GM12878 (cell line): ENCODE measurements at regions not wholly inside any gene's neighbourhood (a gene's known extent, or its start where the extent isn't known, plus 50 kb on each side); places are given as distances from the start of the nearest gene placed in this dataset.

ENCODE experiments used
- ATAC-seq: fragments of 200-7000 bp; cut with Tn5 transposase; 3 replicates; pipeline ENCODE4 v1.9.1; 2020; ENCODE audit warnings: mild to moderate bottlenecking, moderate library complexity
- BruUV-seq: library from RNA; stranded (reverse); fragments of 400-500 nt; replicated peaks from 2 replicates; lab custom pipeline; 2021; lab: Mats Ljungman, UMichigan
- CTCF ChIA-PET: fragments of 300-600 bp; sonication (Branson Sonifier 250); formaldehyde crosslinking; extraction: SDS; loops from one replicate; lab custom pipeline; 2021; ENCODE audit warnings: inconsistent platforms; lab: Yijun Ruan, JAX
- POLR2A ChIA-PET: fragments of 350-600 bp; formaldehyde crosslinking; extraction: SDS; loops from one replicate; lab custom pipeline; 2021; ENCODE audit warnings: inconsistent platforms; lab: Charles Lee
- RAD21 ChIA-PET: fragments of 300-600 bp; sonication (Branson Sonifier 250); formaldehyde crosslinking; loops from one replicate; lab custom pipeline; 2023; ENCODE audit warnings: antibody characterized with exemption; ENCODE audit not compliant: unreplicated experiment; lab: Charles Lee
- SMC1A ChIA-PET: fragments of 300-600 bp; sonication (Branson Sonifier 250); formaldehyde crosslinking; loops from one replicate; lab custom pipeline; 2023; ENCODE audit not compliant: unreplicated experiment, uncharacterized antibody; lab: Charles Lee
- DNase-seq: peaks from one replicate; pipeline ENCODE4 v3.0.0-alpha.2; 2011; ENCODE audit warnings: low read depth, low spot score
- FAIRE-seq: peaks from 3 replicates; lab custom pipeline; 2011; peaks lifted over from hg19 to GRCh38; lab: Jason Lieb, UNC
- H2AFZ ChIP-seq: 2 replicates; pipeline ENCODE4 v1.6.0; 2011; ENCODE audit warnings: low read depth, low read length, control low read depth; ENCODE audit not compliant: control insufficient read depth
- H3K27ac ChIP-seq: 2 replicates; pipeline ENCODE4 v1.5.1; 2011; ENCODE audit warnings: control low read depth; ENCODE audit not compliant: control insufficient read depth, insufficient read depth
- H3K27me3 ChIP-seq, 2 experiments: replicated peaks in 1 of 2; 2 replicates each; pipeline versions ENCODE4 v1.6.0 to v1.6.1; 2011; ENCODE audit warnings: low read length in 1 of 2; ENCODE audit not compliant: control insufficient read depth in 2 of 2, insufficient read depth in 2 of 2
- H3K36me3 ChIP-seq, 2 experiments: 2 replicates each; pipeline ENCODE4 v1.5.1; 2011; ENCODE audit warnings: low read length in 1 of 2; ENCODE audit not compliant: control insufficient read depth in 2 of 2, insufficient read depth in 2 of 2
- H3K4me1 ChIP-seq: 2 replicates; pipeline ENCODE4 v1.6.1; 2011; ENCODE audit warnings: mild to moderate bottlenecking, low read length, moderate library complexity, mixed read lengths; ENCODE audit not compliant: control insufficient read depth, insufficient read depth
- H3K4me2 ChIP-seq: 2 replicates; pipeline ENCODE4 v1.6.0; 2011; ENCODE audit warnings: control low read depth; ENCODE audit not compliant: control insufficient read depth, insufficient read depth
- H3K4me3 ChIP-seq: fragments of 200-600 bp; sonication (generic); 2 replicates; pipeline ENCODE4 v1.5.1; 2016
- H3K79me2 ChIP-seq: 2 replicates; pipeline ENCODE4 v1.6.0; 2011; ENCODE audit warnings: low read length; ENCODE audit not compliant: control insufficient read depth, insufficient read depth
- H3K9ac ChIP-seq: 2 replicates; pipeline ENCODE4 v1.8.0; 2011; ENCODE audit warnings: low read length, control low read depth, mixed read lengths; ENCODE audit not compliant: control insufficient read depth, insufficient read depth
- H3K9me3 ChIP-seq: replicated peaks from 3 replicates; pipeline ENCODE4 v1.5.1; 2011; ENCODE audit warnings: mild to moderate bottlenecking, low read length; ENCODE audit not compliant: control insufficient read depth, insufficient read depth
- H4K20me1 ChIP-seq: 2 replicates; pipeline ENCODE4 v1.6.0; 2011; ENCODE audit not compliant: control insufficient read depth, insufficient read depth
- BACH1 ChIP-seq: fragments of 450-650 bp; IDR thresholded peaks from 2 replicates; pipeline ENCODE4 v1.6.1; 2017; ENCODE audit warnings: mild to moderate bottlenecking, borderline replicate concordance
- BMI1 ChIP-seq: fragments of 450-650 bp; IDR thresholded peaks from 2 replicates; pipeline ENCODE4 v1.6.1; 2016; ENCODE audit warnings: mild to moderate bottlenecking, moderate library complexity, borderline replicate concordance
- CHD1 ChIP-seq: IDR thresholded peaks from 2 replicates; pipeline ENCODE4 v1.6.1; 2012; ENCODE audit warnings: low read depth, low read length, improper control_type of control experiment
- DPF2 ChIP-seq: fragments of 450-650 bp; IDR thresholded peaks from 2 replicates; pipeline ENCODE4 v1.6.1; 2017; ENCODE audit warnings: mild to moderate bottlenecking
- EED ChIP-seq: sonication (generic); IDR thresholded peaks from 2 replicates; pipeline ENCODE4 v1.6.1; 2016; ENCODE audit warnings: antibody characterized with exemption, low read depth
- HCFC1 ChIP-seq: fragments of 150-350 bp; IDR thresholded peaks from 2 replicates; pipeline ENCODE4 v1.6.1; 2014; ENCODE audit warnings: low read length
- HDGF ChIP-seq: fragments of 450-650 bp; IDR thresholded peaks from 2 replicates; pipeline ENCODE4 v1.6.1; 2016; ENCODE audit warnings: antibody characterized with exemption
- IRF4 ChIP-seq: IDR thresholded peaks from 2 replicates; pipeline ENCODE4 v1.6.1; 2011; ENCODE audit warnings: low read depth, low read length
- MEF2B ChIP-seq: fragments of 450-650 bp; IDR thresholded peaks from 2 replicates; pipeline ENCODE4 v1.6.1; 2018; ENCODE audit warnings: mild to moderate bottlenecking, moderate library complexity; ENCODE audit not compliant: partially characterized antibody, poor library complexity, severe bottlenecking
- MTA2 ChIP-seq: fragments of 450-650 bp; IDR thresholded peaks from 2 replicates; pipeline ENCODE4 v1.6.1; 2016; ENCODE audit warnings: low read depth, mild to moderate bottlenecking, moderate library complexity
- NFYB ChIP-seq: IDR thresholded peaks from 2 replicates; pipeline ENCODE4 v1.6.1; 2011; ENCODE audit warnings: low read depth, mild to moderate bottlenecking, low read length, improper control_type of control experiment, moderate library complexity; ENCODE audit not compliant: insufficient read depth
- PBX3 ChIP-seq: IDR thresholded peaks from 2 replicates; pipeline ENCODE4 v1.6.1; 2011; ENCODE audit warnings: mild to moderate bottlenecking, low read depth, low read length, moderate library complexity; ENCODE audit not compliant: insufficient replicate concordance
- PKNOX1 ChIP-seq: fragments of 450-650 bp; IDR thresholded peaks from 2 replicates; pipeline ENCODE4 v1.6.1; 2016; ENCODE audit warnings: mild to moderate bottlenecking
- RAD51 ChIP-seq: fragments of 450-650 bp; IDR thresholded peaks from 2 replicates; pipeline ENCODE4 v1.6.1; 2016; ENCODE audit warnings: moderate library complexity, mild to moderate bottlenecking, inconsistent platforms
- SMAD1 ChIP-seq: fragments of 450-650 bp; IDR thresholded peaks from 2 replicates; pipeline ENCODE4 v1.6.1; 2018; ENCODE audit warnings: mild to moderate bottlenecking, low read depth; ENCODE audit not compliant: partially characterized antibody
- SMC3 ChIP-seq: IDR thresholded peaks from 2 replicates; pipeline ENCODE4 v1.6.1; 2011; ENCODE audit warnings: low read length, improper control_type of control experiment, borderline replicate concordance
- TARDBP ChIP-seq: IDR thresholded peaks from 2 replicates; pipeline ENCODE4 v1.6.1; 2016; ENCODE audit warnings: borderline replicate concordance
- TBL1XR1 ChIP-seq: IDR thresholded peaks from 2 replicates; pipeline ENCODE4 v1.6.1; 2012; ENCODE audit warnings: low read depth, low read length, improper control_type of control experiment
- TCF7 ChIP-seq: IDR thresholded peaks from 2 replicates; pipeline ENCODE4 v1.6.1; 2014; ENCODE audit warnings: antibody characterized with exemption, borderline replicate concordance
- WGBS: methylation state at CpG from one replicate; pipeline ENCODE4 v1.1.6; 2016; ENCODE audit warnings: low lambda C conversion rate; ENCODE audit not compliant: insufficient replicate concordance, insufficient coverage; ENCODE audit errors: missing lambda C conversion rate; 5-methylcytosine and 5-hydroxymethylcytosine counted together
- in situ Hi-C: fragments of 300-500 bp; cut with MboI; formaldehyde crosslinking; loops from 9 replicates; pipeline ENCODE4 v1.14.3; 2018; ENCODE audit warnings: mixed read lengths
- intact Hi-C: fragments of 100-400 bp; cut with micrococcal nuclease; formaldehyde crosslinking; loops from one replicate; pipeline ENCODE4 v1.14.2; 2022; ENCODE audit not compliant: unreplicated experiment
- TF ChIP-seq, protein P1 (sequence below): fragments of 150-350 bp; IDR thresholded peaks from 2 replicates; pipeline ENCODE4 v1.6.1; 2014; ENCODE audit warnings: mild to moderate bottlenecking, low read depth, low read length
- TF ChIP-seq, protein P2 (sequence below): fragments of 450-650 bp; IDR thresholded peaks from 2 replicates; pipeline ENCODE4 v1.6.1; 2016; ENCODE audit warnings: mild to moderate bottlenecking

DNA sequence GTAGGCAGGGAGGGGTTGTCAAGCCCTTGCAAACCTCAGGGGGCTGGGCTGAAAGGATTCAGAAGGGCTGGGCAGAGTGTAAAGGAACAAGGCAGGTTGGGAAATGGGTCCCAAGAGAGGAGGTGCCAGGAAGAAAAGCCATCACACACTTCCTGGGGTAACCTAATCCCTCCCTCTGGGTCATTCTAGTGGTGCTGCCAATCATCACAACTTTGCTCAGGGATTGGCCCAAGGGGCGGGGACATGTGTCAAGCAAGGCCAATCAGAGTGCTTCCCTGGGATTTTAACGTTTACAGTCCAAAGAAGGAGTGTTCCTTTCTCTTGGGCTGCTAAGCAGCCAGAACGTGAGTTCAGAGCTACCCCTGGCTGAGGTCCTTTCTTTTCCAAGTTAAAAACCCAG lies 57.1 kb upstream of the NPTX2 start:
- FAIRE-seq (no peak), ATAC-seq (no peak), DNase-seq (no peak)
- SMC1A ChIA-PET, result no interaction called here
- H3K9ac ChIP-seq, result no peak overlapping the region
- peaks cover 2% of the 10 kb centered on the region; the same call in 1 of the 3 replicates for H3K9me3 ChIP-seq
- RAD21 ChIA-PET, result no interaction called here
- no peaks in the 10 kb centered on the region for H3K4me1 ChIP-seq
- TF ChIP-seq TARDBP (no peak), RAD51 (no peak), SMAD1 (no peak), PKNOX1 (peak; percentile 80), MEF2B (no peak), CHD1 (no peak), BMI1 (no peak), TCF7 (no peak), TBL1XR1 (no peak), HCFC1 (no peak), EED (no peak), HDGF (no peak), IRF4 (no peak), MTA2 (no peak), DPF2 (no peak), SMC3 (no peak), BACH1 (no peak), PBX3 (peak; percentile 71), NFYB (peak; percentile 47; the same call in 1 of the 2 replicates)
- TF ChIP-seq, protein P1, sequence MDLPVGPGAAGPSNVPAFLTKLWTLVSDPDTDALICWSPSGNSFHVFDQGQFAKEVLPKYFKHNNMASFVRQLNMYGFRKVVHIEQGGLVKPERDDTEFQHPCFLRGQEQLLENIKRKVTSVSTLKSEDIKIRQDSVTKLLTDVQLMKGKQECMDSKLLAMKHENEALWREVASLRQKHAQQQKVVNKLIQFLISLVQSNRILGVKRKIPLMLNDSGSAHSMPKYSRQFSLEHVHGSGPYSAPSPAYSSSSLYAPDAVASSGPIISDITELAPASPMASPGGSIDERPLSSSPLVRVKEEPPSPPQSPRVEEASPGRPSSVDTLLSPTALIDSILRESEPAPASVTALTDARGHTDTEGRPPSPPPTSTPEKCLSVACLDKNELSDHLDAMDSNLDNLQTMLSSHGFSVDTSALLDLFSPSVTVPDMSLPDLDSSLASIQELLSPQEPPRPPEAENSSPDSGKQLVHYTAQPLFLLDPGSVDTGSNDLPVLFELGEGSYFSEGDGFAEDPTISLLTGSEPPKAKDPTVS, result no peak
- TF ChIP-seq, protein P2, sequence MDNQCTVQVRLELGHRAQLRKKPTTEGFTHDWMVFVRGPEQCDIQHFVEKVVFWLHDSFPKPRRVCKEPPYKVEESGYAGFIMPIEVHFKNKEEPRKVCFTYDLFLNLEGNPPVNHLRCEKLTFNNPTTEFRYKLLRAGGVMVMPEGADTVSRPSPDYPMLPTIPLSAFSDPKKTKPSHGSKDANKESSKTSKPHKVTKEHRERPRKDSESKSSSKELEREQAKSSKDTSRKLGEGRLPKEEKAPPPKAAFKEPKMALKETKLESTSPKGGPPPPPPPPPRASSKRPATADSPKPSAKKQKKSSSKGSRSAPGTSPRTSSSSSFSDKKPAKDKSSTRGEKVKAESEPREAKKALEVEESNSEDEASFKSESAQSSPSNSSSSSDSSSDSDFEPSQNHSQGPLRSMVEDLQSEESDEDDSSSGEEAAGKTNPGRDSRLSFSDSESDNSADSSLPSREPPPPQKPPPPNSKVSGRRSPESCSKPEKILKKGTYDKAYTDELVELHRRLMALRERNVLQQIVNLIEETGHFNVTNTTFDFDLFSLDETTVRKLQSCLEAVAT, result no peak
- WGBS, result 0% methylated on average over 3 of the region's 3 CpGs
- intact Hi-C loops, result no loop called here
- no peak overlapping the region for H3K4me2 ChIP-seq
- no peaks in the 10 kb centered on the region for H3K36me3 ChIP-seq
- POLR2A ChIA-PET, result no interaction called here
- H4K20me1 ChIP-seq, result no peaks in the 10 kb centered on the region
- no peak overlapping the region for H3K4me3 ChIP-seq
- no TSS peak for BruUV-seq
- no peak overlapping the region; the same call in 1 of the 2 replicates for H2AFZ ChIP-seq
- CTCF ChIA-PET, result no interaction called here
- no peak overlapping the region for H3K27ac ChIP-seq
- H3K27me3 ChIP-seq, result no peaks in the 10 kb centered on the region; a peak in 1 of 4 replicates
- in situ Hi-C loops, result no loop called here
- H3K79me2 ChIP-seq, result no peaks in the 10 kb centered on the region
